NB4 (cell line): ENCODE measurements at regions not wholly inside any gene's neighbourhood (a gene's known extent, or its start where the extent isn't known, plus 50 kb on each side); places are given as distances from the start of the nearest gene placed in this dataset.

ENCODE experiments used
- POLR2A ChIP-seq: IDR thresholded peaks from 2 replicates; pipeline ENCODE4 v1.6.1; 2011; ENCODE audit warnings: mild to moderate bottlenecking; ENCODE audit not compliant: insufficient read length; ENCODE audit errors: extremely low read depth
- TF ChIP-seq, protein P1 (sequence below): IDR thresholded peaks from one replicate; pipeline ENCODE4 v1.5.1; 2012; ENCODE audit warnings: low read depth, low read length

DNA sequence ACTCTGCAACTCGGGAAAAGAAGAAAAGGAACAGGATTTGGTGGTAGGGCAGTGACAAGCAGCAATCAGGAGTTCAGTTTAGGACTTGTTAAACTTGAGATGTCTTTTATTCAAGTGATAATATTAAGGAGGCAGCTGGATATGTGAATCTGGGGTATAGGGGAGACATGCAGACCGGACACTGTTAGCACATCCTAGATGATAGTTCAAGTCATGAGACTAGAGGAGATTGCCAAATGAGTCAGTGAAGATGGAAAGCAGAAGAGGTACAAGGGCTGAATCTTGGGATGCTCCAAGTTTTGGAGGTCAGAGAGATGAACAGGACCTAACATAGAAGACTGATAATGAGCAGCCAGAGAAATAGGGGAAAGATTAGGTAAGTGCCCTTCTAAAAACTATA lies 69.5 kb upstream of the PSME4 start:
- TF ChIP-seq, protein P1, sequence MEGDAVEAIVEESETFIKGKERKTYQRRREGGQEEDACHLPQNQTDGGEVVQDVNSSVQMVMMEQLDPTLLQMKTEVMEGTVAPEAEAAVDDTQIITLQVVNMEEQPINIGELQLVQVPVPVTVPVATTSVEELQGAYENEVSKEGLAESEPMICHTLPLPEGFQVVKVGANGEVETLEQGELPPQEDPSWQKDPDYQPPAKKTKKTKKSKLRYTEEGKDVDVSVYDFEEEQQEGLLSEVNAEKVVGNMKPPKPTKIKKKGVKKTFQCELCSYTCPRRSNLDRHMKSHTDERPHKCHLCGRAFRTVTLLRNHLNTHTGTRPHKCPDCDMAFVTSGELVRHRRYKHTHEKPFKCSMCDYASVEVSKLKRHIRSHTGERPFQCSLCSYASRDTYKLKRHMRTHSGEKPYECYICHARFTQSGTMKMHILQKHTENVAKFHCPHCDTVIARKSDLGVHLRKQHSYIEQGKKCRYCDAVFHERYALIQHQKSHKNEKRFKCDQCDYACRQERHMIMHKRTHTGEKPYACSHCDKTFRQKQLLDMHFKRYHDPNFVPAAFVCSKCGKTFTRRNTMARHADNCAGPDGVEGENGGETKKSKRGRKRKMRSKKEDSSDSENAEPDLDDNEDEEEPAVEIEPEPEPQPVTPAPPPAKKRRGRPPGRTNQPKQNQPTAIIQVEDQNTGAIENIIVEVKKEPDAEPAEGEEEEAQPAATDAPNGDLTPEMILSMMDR = no peak
- TF ChIP-seq POLR2A = no peak
